K562 (cell line): ENCODE measurements at regions not wholly inside any gene's neighbourhood (a gene's known extent, or its start where the extent isn't known, plus 50 kb on each side); places are given as distances from the start of the nearest gene placed in this dataset.

Experiments used
- ATAC-seq: fragments of 200-7000 bp; cut with Tn5 transposase; 3 replicates; pipeline ENCODE4 v1.9.1; 2020; ENCODE audit warnings: moderate library complexity
- BruUV-seq: library from RNA; stranded (reverse); fragments of 400-500 nt; replicated peaks from 2 replicates; lab custom pipeline; 2021; lab: Mats Ljungman, UMichigan
- CTCF ChIA-PET: fragments of 300-600 bp; formaldehyde crosslinking; extraction: SDS; loops from one replicate; lab custom pipeline; 2021; ENCODE audit warnings: low intra/inter-chr PET ratio; lab: Yijun Ruan, JAX
- POLR2A ChIA-PET: fragments of 300-600, 350-650 bp; sonication (Branson Sonifier 250); formaldehyde crosslinking; extraction: SDS; loops from one replicate; lab custom pipeline; 2021; ENCODE audit warnings: antibody characterized with exemption, inconsistent platforms; lab: Yijun Ruan, JAX
- DNase-seq, 4 experiments: peaks; one replicate each; pipeline versions ENCODE4 v3.0.0 to v3.0.0-alpha.2; 2011 to 2018; ENCODE audit warnings: low spot score in 3 of 4, mixed read lengths in 3 of 4; ENCODE audit errors: extremely low read depth in 1 of 4
- FAIRE-seq: peaks from 2 replicates; lab custom pipeline; 2011; peaks lifted over from hg19 to GRCh38; lab: Jason Lieb, UNC
- H2AFZ ChIP-seq: 2 replicates; pipeline ENCODE4 v1.6.0; 2011; ENCODE audit warnings: low read depth, low read length, control low read depth, inconsistent platforms
- H3K27ac ChIP-seq: fragments of 200-600 bp; 3 replicates; pipeline ENCODE4 v1.8.0; 2011; ENCODE audit warnings: low read depth, mild to moderate bottlenecking, control low read depth, inconsistent platforms, low read length, moderate library complexity, mixed read lengths; ENCODE audit errors: extremely low read depth
- H3K27me3 ChIP-seq, 2 experiments: fragments of 300-600 bp in 1 of 2; 2 replicates in 1 of 2; 3 replicates in 1 of 2; pipeline versions ENCODE4 v1.6.0 to v1.8.0; 2011; ENCODE audit warnings: inconsistent platforms in 2 of 2, low read length in 2 of 2, mild to moderate bottlenecking in 1 of 2, mixed read lengths in 1 of 2, moderate library complexity in 1 of 2; ENCODE audit not compliant: control insufficient read depth in 2 of 2, insufficient read depth in 2 of 2
- H3K36me3 ChIP-seq: fragments of 300-600 bp; 3 replicates; pipeline ENCODE4 v1.8.0; 2011; ENCODE audit warnings: mild to moderate bottlenecking, low read length, inconsistent platforms; ENCODE audit not compliant: control insufficient read depth, insufficient read depth
- H3K4me1 ChIP-seq, 2 experiments: fragments of 200-600 bp in 1 of 2; replicated peaks in 1 of 2; 2 replicates in 1 of 2; 3 replicates in 1 of 2; pipeline versions ENCODE4 v1.5.1 to v1.8.0; 2011; ENCODE audit warnings: inconsistent platforms in 2 of 2, low read length in 2 of 2, mild to moderate bottlenecking in 1 of 2, mixed read lengths in 1 of 2, moderate library complexity in 1 of 2; ENCODE audit not compliant: control insufficient read depth in 2 of 2, insufficient read depth in 2 of 2
- H3K4me2 ChIP-seq: 2 replicates; pipeline ENCODE4 v1.6.1; 2011; ENCODE audit warnings: low read length, control low read depth, inconsistent platforms, mixed read lengths; ENCODE audit not compliant: insufficient read depth
- H3K4me3 ChIP-seq: fragments of 200-600 bp; sonication (generic), shearing (Covaris generic); 2 replicates; pipeline ENCODE4 v1.5.1; 2016; ENCODE audit warnings: control low read depth, inconsistent platforms
- H3K79me2 ChIP-seq: fragments of 200-600 bp; 3 replicates; pipeline ENCODE4 v1.8.0; 2011; ENCODE audit warnings: low read length, inconsistent platforms; ENCODE audit not compliant: control insufficient read depth, insufficient read depth
- H3K9ac ChIP-seq, 2 experiments: 2 replicates each; pipeline versions ENCODE4 v1.6.0 to v1.6.1; 2011; ENCODE audit warnings: low read depth in 2 of 2, low read length in 2 of 2, control low read depth in 1 of 2, inconsistent platforms in 1 of 2, mild to moderate bottlenecking in 1 of 2, mixed read lengths in 1 of 2; ENCODE audit not compliant: insufficient read depth in 1 of 2
- H3K9me1 ChIP-seq: one replicate; pipeline ENCODE4 v1.6.0; 2011; ENCODE audit warnings: inconsistent platforms, mild to moderate bottlenecking, low read length, moderate library complexity; ENCODE audit not compliant: control insufficient read depth, insufficient read depth
- H3K9me3 ChIP-seq: replicated peaks from 2 replicates; pipeline ENCODE4 v1.5.1; 2011; ENCODE audit warnings: low read depth, low read length, inconsistent platforms; ENCODE audit not compliant: control insufficient read depth, insufficient read depth
- H4K20me1 ChIP-seq: replicated peaks from 2 replicates; pipeline ENCODE4 v1.6.1; 2011; ENCODE audit warnings: low read length, inconsistent platforms, mixed read lengths; ENCODE audit not compliant: control insufficient read depth, insufficient read depth
- ARHGAP35 ChIP-seq: fragments of 450-650 bp; IDR thresholded peaks from 2 replicates; pipeline ENCODE4 v1.6.1; 2018; ENCODE audit not compliant: partially characterized antibody
- BCOR ChIP-seq: fragments of 450-650 bp; IDR thresholded peaks from 2 replicates; pipeline ENCODE4 v1.6.1; 2016
- CBFB ChIP-seq: sonication (generic); formaldehyde crosslinking; IDR thresholded peaks from 2 replicates; pipeline ENCODE4 v1.4.0; 2020; ENCODE audit warnings: mild to moderate bottlenecking, missing genetic modification reagents
- CHD1 ChIP-seq: fragments of 200-600 bp; sonication (generic); IDR thresholded peaks from one replicate; pipeline ENCODE4 v1.6.1; 2012; ENCODE audit warnings: mild to moderate bottlenecking, moderate library complexity, low read length, inconsistent platforms
- EGR1 ChIP-seq: fragments of 450-650 bp; conservative IDR thresholded peaks from 2 replicates; pipeline ENCODE4 v1.6.1; 2017; ENCODE audit warnings: mild to moderate bottlenecking
- HDAC2 ChIP-seq: fragments of 450-650 bp; IDR thresholded peaks from 2 replicates; pipeline ENCODE4 v1.6.1; 2016; ENCODE audit warnings: mild to moderate bottlenecking
- HNRNPH1 ChIP-seq: fragments of 200-400 bp; formaldehyde crosslinking; optimal IDR thresholded peaks from 2 replicates; pipeline ENCODE3; 2017; ENCODE audit warnings: low read depth, mild to moderate bottlenecking, low read length, moderate library complexity
- MCM7 ChIP-seq, 2 experiments: fragments of 450-650 bp; IDR thresholded peaks; 2 replicates each; pipeline ENCODE4 v1.6.1; 2016 to 2018
- NFE2 ChIP-seq: IDR thresholded peaks from 2 replicates; pipeline ENCODE4 v1.6.1; 2014; ENCODE audit warnings: antibody characterized with exemption, low read depth
- PHF20 ChIP-seq: fragments of 450-650 bp; IDR thresholded peaks from 2 replicates; pipeline ENCODE4 v1.6.1; 2018; ENCODE audit not compliant: partially characterized antibody
- POLR2H ChIP-seq: IDR thresholded peaks from 2 replicates; pipeline ENCODE4 v1.6.1; 2016; ENCODE audit warnings: missing genetic modification characterization, low read depth, mild to moderate bottlenecking, control low read depth, missing compliant biosample characterization, moderate library complexity
- RCOR1 ChIP-seq, 2 experiments: IDR thresholded peaks; 2 replicates each; pipeline ENCODE4 v1.6.1; 2012; ENCODE audit warnings: low read depth in 2 of 2, low read length in 2 of 2, borderline replicate concordance in 1 of 2, improper control_type of control experiment in 1 of 2
- SMAD3 ChIP-seq: fragments of 450-650 bp; formaldehyde crosslinking; conservative IDR thresholded peaks from 2 replicates; pipeline ENCODE4 v1.4.0; 2020; ENCODE audit warnings: mild to moderate bottlenecking
- STAT5A ChIP-seq: IDR thresholded peaks from 2 replicates; pipeline ENCODE4 v1.6.1; 2012; ENCODE audit warnings: low read length, inconsistent platforms, borderline replicate concordance
- TBP ChIP-seq: optimal IDR thresholded peaks from 2 replicates; pipeline ENCODE3; 2011; ENCODE audit warnings: low read depth, low read length, improper control_type of control experiment
- TCF3 ChIP-seq: sonication (generic); formaldehyde crosslinking; IDR thresholded peaks from 2 replicates; pipeline ENCODE4 v1.4.0; 2020; ENCODE audit warnings: mild to moderate bottlenecking, missing genetic modification reagents
- ZNF121 ChIP-seq: sonication (generic); formaldehyde crosslinking; conservative IDR thresholded peaks from 2 replicates; pipeline ENCODE4 v1.8.0; 2022; ENCODE audit warnings: missing genetic modification reagents
- ZNF175 ChIP-seq: fragments of 200-800 bp; sonication (Bioruptor generic); IDR thresholded peaks from 2 replicates; pipeline ENCODE4 v1.6.1; 2016; ENCODE audit warnings: low read depth, mild to moderate bottlenecking, missing genetic modification characterization, missing compliant biosample characterization
- ZNF551 ChIP-seq: fragments of 250-450 bp; sonication (Bioruptor Pico); IDR thresholded peaks from 2 replicates; pipeline ENCODE4 v1.5.0; 2021; ENCODE audit warnings: mild to moderate bottlenecking, moderate library complexity
- ZNF77 ChIP-seq: fragments of 250-450 bp; sonication (Bioruptor Pico); IDR thresholded peaks from 2 replicates; pipeline ENCODE4 v1.5.0; 2020
- ZSCAN32 ChIP-seq: fragments of 450-650 bp; formaldehyde crosslinking; IDR thresholded peaks from 2 replicates; pipeline ENCODE4 v1.4.0; 2020; ENCODE audit warnings: mild to moderate bottlenecking, moderate library complexity
- WGBS: fragments of 100-300 bp; shearing (Covaris generic); methylation state at CpG from one replicate; pipeline ENCODE4 v1.1.6; 2016; ENCODE audit warnings: low coverage, mixed read lengths; ENCODE audit not compliant: insufficient coverage; ENCODE audit errors: missing lambda C conversion rate; 5-methylcytosine and 5-hydroxymethylcytosine counted together
- in situ Hi-C: fragments of 300-500 bp; cut with MboI; formaldehyde crosslinking; loops from 4 replicates; pipeline ENCODE4 v1.15.0; 2018; ENCODE audit warnings: inconsistent platforms, mixed read lengths
- intact Hi-C: fragments of 100-400 bp; cut with micrococcal nuclease; formaldehyde crosslinking; loops from 2 replicates; pipeline ENCODE4 v1.14.2; 2022

GRCh38 chr5:74248576-74248975, 392.0 kb downstream of the ENC1 start:
- Histone ChIP-seq H3K9me3 (no peaks in the 10 kb centered on the region), H3K27ac (no peak overlapping the region), H3K9ac (no peak overlapping the region), H4K20me1 (no peaks in the 10 kb centered on the region), H3K79me2 (no peaks in the 10 kb centered on the region), H3K4me3 (no peak overlapping the region), H3K27me3 (no peaks in the 10 kb centered on the region), H3K4me2 (no peak overlapping the region), H3K4me1 (no peaks in the 10 kb centered on the region; a peak in 1 of 5 replicates), H3K9me1 (no peaks in the 10 kb centered on the region), H2AFZ (no peak overlapping the region), H3K36me3 (no peaks in the 10 kb centered on the region)
- in situ Hi-C loops (no loop called here), intact Hi-C loops (no loop called here)
- TF ChIP-seq ZNF121, result no peak
- no peak for TF ChIP-seq EGR1
- no peak for TF ChIP-seq ARHGAP35
- TF ChIP-seq HDAC2, result no peak
- no peak for TF ChIP-seq TCF3 (CRISPR knock-in tag)
- no peak for TF ChIP-seq HNRNPH1
- TF ChIP-seq PHF20, result no peak
- ChIA-PET CTCF (no interaction called here), POLR2A (no interaction called here)
- no TSS peak for BruUV-seq
- DNase-seq (no peak), ATAC-seq (no peak), FAIRE-seq (no peak)

DNA sequence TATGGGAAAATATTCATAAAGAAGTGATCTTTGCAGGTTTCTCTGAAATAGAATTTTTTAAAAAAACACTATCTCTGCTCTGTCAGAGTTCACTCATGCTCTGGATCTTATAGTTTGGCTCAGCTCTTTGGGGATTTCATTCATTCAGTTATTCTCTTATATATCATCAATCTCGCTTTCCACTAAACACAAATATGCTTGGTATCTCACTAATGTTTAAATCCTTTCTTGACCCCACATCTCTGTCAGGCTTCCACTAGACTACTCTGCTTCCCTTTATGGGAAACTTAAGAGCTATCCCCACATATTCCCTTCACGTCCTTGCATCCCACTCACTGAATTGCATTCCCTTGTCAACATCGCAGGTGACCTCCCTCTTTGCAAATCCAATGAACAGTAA, 396.1 kb downstream of the ENC1 start:
- Histone ChIP-seq H3K4me1 (no peaks in the 10 kb centered on the region), H3K9ac (no peak overlapping the region), H3K9me1 (no peaks in the 10 kb centered on the region), H3K4me3 (no peak overlapping the region), H3K36me3 (no peaks in the 10 kb centered on the region), H3K4me2 (no peak overlapping the region), H3K79me2 (no peaks in the 10 kb centered on the region), H3K27ac (no peak overlapping the region), H3K27me3 (no peaks in the 10 kb centered on the region), H4K20me1 (no peaks in the 10 kb centered on the region), H2AFZ (no peak overlapping the region), H3K9me3 (no peaks in the 10 kb centered on the region)
- no TSS peak for BruUV-seq
- ATAC-seq, result no peak
- ChIA-PET CTCF (no interaction called here), POLR2A (interaction anchor here (0.6 kb wide), 1 partner anchor 50 kb away, joined by 3 read pairs; no protein-coding TSS in a partner anchor)
- 0% methylated on average over 3 of the region's 3 CpGs for WGBS
- TF ChIP-seq MCM7 (IDR thresholded peaks at IDR 0.05) (no peak), ZNF551 (CRISPR knock-in tag) (no peak), CBFB (CRISPR knock-in tag) (no peak), POLR2H (tag) (no peak), SMAD3 (CRISPR knock-in tag) (no peak), CHD1 (no peak), ZNF175 (CRISPR knock-in tag) (no peak), RCOR1 (IDR thresholded peaks at IDR 0.05; ENCODE audit: borderline replicate concordance in 1 of 2, low read depth in 2 of 2, low read length in 2 of 2) (no peak), BCOR (no peak), TBP (no peak), NFE2 (no peak), ZSCAN32 (CRISPR knock-in tag) (no peak), STAT5A (no peak), ZNF77 (CRISPR knock-in tag) (no peak)
- DNase-seq, result no peak
- intact Hi-C loops, result no loop called here
- in situ Hi-C loops, result no loop called here
- FAIRE-seq, result no peak
